GM19397 (cell line): ENCODE measurements at regions not wholly inside any gene's neighbourhood (a gene's known extent, or its start where the extent isn't known, plus 50 kb on each side); places are given as distances from the start of the nearest gene placed in this dataset.
"Not testable (repeated sequence)": the region's sequence is repeated elsewhere in the genome, so short reads cannot be mapped to it uniquely, and the experiment has no call there.

Experiments
- ATAC-seq: cut with Tn5 transposase; IDR thresholded peaks from one replicate; pipeline ENCODE4 v1.9.1; 2021; ENCODE audit warnings: mild to moderate bottlenecking, moderate library complexity; ENCODE audit not compliant: unreplicated experiment

DNA sequence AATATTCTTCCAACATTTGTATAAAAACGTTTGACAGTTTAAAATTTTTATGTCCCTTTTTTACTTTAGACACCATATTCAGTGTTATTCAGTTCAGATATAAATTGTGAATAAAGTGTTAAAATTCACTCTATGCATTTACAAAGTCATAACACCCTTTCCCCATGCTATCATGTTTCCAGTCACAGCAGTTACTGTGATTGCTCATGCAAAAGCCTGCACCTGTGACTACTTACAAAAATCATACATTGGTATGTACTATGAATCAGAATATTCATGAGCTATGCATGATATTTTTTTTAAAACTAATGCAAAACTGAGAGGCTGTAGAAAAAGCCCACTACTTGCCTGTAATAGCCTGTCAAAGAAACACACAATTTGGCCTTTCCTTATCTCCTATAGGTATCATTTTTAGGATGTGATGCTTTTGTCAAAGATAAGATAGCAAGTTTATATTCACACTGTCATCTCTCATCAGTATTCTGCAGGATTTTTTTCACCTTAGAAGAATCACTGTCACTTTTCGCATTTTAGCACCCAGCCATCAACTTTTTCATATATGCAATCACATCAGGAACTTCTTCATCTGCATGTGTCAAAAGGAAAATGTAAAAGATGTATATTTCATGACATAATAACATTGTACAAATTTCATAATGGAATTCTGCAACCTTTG is 443.2 kb downstream of the C12orf50 start:
- no peak for ATAC-seq

DNA sequence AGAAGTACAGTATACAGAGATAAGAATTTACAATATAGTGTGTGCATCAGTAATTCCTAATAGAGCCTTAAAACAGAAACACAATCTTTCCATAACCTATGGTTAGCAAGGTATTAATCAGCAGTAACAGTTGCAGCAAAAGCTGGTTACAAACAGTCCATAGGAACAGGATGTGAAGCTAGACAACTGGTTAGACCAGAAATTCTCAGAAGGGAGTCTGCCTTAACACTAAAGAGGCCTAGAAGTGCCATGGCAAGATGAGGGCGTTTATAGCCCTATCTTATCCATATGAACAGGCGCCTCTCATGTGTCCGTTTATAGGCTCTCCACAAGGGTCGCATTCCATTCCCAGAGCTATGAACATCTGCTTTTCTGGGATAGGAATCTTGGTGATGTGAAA is 450.1 kb downstream of the C12orf50 start:
- ATAC-seq, result not testable (repeated sequence)

DNA sequence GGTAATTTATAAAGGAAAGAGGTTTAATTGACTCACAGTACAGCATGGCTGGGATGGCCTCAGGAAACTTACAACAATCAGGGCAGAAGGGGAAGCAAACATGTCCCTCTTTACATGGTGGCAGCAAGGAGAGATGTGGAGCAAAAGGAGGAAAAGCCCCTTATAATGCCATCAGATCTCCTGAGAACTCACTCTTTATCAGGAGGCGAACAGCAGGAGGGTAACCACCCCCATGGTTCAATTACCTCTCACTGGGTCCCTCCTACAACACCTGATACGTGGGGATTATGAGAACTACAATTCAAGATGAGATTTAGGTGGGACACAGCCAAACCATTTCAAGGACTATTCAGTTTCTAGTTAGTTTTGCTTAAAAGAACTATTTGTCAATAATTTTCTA is 453.3 kb downstream of the C12orf50 start:
- no peak for ATAC-seq

DNA sequence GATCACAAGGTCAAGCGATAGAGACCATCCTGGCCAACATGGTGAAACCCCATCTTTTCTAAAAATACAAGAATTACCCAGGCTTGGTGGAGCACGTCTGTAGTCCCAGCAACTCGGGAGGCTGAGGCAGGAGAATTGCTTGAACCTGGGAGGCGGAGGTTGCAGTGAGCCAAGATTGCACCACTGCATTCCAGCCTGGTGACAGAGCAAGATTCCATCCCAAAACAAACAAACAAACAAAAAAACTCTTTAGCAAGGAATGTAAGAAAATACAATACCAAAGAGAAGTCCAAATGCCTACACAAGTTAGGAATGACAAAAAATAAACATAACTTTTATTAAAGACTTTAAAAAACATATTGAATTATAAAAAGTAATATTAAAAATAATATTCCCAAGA is 462.3 kb downstream of the C12orf50 start:
- not testable (repeated sequence) for ATAC-seq

DNA sequence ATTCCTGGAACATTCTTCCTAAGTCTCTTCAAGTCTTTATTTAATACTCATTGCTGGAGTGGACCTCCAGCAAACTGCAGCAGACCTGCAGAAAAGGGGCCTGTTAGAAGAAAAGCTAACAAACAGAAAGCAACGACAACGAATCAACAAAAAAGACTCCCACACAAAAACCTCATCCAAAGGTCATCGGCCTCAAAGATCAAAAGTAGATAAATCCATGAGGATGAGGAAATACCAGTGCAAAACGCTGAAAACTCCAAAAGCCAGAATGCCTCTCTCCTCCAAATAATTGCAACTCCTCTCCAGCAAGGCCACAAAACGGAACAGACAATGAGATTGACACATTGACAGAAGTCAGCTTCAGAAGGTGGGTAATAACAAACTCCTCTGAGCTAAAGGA is 472.2 kb downstream of the C12orf50 start:
- ATAC-seq, result no peak

DNA sequence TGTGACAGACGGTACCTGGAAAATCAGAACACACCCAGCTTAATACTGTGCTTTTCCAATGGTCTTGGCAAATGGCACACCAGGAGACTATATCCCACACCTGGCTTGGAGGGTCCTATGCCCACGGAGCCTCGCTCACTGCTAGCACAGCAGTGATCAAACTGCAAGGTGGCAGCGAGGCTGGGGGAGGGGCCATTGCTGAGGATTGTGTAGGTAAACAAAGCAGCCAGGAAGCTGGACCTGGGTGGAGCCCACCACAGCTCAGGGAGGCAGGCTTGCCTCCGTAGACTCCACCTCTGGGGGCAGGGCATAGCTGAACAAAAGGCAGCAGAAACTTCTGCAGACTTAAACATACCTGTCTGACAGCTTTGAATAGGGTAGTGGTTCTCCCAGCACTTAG is 498.0 kb downstream of the C12orf50 start:
- not testable (repeated sequence) for ATAC-seq

DNA sequence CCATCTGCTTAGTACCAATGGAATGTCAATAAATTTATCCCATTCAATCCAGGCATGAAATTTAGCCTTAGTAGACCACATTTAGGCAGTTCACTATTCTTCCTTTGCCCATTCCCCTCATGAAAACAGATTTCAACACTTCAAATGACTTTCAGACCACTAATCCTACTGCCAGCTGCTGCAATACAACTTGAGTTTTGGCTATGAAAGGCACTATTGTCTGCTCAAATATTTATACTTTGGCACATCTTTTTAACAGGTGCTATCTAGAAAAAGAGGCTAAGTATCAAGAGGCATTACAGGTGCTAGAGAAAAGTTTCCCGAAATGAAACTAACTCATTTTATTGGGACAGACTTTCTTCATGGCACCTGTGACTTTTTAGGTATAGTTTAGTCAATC is 499.8 kb downstream of the C12orf50 start:
- no peak for ATAC-seq

DNA sequence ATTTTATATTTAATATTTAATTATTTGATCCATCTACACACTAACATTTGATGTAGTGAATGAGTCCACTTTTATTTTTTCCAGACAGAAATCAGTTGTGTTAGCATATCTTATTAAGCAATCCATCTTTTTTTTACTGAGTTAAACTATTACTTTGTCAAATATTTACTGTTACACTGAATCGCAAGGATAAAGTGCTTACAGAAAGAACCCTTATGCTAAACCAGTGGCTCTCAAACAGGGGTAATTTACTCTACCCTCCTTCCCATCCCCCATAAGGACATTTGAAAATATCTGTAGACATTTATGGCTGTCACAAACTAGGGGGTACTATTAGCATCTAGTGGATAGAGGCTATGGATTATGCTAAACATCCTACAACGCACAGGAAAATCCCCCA is 508.2 kb downstream of the C12orf50 start:
- ATAC-seq, result no peak

DNA sequence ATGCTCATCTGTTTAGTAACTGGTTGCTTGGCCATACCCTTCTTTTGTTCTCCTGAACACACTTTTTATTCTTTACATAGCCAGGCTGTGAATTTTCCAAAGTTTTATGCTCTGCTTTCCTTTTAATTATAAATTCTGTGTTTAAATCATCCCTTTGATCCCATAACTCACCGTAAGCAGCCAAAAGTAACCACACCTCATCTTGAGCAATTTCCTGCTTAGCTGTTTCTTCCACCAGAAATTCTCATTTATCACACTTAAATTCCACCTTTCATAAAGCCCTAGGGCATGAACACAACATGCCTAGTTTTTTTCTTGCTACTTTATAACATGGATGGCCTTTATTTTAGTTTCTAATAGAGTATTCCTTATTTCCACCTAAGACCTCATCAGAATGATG is 510.7 kb downstream of the C12orf50 start:
- no peak for ATAC-seq

DNA sequence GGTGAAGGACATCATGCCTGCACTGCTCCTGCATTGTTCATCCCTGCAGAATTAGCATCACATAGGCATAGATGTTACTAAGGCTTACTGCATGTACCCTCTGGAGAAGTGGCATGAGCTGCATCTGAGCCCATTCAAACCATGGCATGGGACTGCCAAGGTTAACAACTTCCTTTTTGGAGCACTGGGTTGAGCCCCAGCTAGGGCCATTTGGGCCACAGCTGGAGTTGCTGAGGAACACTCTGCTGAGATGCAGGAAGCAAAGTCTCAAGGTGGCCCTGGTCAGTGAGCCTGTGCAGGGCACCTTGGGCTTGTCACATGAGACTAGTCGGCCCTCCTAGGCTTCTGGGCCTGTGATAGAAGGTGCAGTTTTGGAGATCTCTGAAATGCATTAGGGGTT is 511.2 kb downstream of the C12orf50 start:
- no peak for ATAC-seq

DNA sequence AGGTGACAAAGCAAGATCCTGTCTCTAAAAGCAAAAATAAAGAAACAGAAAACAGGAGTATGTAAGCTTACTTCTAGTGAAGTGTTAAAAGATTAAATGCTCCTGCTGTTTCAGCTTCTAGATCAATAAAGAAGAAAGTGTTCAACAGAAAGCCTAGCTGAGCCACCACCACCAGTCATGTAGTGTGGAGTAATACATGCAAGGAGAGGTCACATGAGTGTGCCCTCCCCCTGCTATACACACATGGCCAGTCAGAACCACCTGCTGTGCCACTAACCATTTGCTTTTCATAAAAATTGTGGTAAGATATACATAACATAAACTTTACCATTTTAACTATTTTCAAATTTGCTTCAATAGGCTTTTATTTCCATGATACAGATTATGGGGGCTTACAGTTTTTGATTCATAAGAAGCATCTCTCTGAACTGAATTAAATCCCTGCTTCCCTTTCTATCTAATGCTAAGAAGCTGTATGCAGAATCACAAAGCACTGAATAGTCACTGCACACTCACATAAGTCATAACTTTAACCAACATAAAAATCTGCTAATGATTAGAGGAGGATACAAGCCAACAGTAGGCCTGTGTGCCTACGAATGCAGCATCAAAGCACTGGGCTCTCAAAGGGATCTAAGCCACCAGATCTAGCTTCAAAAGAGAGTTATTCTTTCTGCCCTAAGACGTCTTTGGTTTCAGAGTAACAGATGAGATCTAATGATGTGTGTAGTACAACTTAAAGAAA is 515.5 kb downstream of the C12orf50 start:
- ATAC-seq, result no peak

DNA sequence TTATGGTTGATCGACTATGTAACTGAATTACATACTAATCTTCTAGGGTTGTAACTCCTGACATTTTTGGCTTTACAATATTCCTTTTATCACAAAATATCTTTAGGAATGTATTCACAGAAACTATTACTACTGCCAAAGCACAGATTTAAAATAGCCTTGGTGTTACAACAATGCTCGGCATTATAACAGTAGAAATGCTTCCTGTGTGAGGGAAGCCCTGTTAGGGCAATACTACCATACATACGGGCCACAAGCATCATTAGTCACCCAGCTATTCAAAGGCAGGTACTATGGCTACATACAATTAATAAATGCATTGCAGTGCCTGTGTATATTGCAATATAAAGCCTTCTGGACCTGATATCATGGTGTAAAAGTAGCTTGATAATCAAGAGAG is 517.8 kb downstream of the C12orf50 start:
- ATAC-seq, result no peak

DNA sequence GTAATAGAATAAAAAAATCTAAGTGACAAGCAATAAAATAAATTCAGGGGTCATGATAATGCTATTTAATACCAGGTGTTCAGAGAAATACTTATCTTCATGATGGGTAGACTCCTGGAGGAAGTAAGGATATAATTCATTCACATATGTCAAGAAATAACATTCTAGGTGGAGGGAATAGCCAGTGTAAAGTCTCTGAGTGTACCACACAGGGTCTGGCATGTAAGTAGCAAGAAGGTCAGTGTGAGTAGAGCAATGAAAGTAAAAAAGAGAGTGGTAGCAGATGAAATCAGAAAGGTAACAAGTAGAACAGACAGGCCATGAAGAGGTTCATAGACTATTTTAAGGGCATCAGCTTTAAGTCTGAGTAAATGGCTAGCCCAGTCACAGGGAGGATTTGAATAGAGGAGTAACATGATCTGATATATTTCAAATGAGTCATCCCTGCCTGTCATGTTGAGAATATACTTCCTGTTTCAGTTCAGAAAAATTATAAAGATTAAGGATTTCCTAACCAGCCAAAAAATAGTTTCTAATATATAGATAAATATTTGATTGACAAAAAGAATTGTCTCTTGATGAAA is 519.9 kb downstream of the C12orf50 start:
- no peak for ATAC-seq

DNA sequence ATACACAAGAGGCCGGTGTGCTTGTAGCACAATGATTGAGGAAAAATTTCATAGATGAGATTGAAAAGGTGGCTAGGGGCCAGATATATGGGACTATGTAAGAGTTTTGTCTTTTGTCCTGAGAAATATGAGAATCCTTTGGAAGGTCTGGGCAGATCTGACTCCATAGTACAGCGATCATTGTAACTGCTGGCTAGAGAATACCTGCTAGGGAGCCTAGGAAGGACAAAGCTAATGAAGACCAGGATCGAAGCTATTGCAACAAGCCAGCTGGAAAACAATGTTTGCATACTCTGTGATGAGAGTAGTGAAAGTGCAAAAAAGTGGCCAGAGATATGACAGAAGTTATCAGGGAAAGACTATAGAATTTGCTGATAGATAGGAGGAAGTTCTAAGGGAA is 537.6 kb downstream of the C12orf50 start:
- no peak for ATAC-seq

DNA sequence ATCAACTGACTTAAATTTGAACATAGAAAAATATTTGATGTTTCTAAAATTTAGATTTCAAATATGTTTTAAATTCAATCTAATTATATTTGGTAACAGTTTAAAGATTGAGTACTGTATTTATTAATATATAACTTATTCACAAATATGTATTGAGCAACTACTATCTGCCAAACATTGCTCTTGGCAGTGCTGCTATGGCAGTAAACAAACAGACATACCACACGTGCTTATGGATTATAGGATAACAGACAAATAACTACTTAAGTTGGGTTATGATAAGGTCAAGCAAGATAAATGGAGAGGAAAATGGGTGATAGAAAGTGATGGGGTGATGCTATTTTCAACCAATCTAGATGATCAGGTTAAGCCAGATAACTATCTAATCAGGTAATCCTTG is 538.1 kb downstream of the C12orf50 start:
- no peak for ATAC-seq

DNA sequence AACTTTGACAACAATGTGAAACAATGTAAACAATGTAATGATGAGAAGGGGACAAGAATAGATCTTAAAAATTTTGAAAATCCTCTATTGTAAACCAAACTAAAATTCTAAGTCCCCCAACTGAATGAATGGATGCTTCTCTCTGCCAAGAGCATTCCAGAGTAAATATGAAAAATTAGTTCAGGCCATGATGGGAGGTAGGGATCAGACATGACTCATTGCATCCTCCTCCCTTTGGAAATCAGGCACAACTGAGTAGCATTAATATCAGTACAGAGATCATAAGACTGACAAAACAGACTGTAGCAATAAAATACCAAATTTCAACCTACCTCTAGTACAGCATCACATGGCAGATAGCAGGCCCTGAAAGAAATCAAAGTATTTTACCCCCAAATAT is 559.9 kb downstream of the C12orf50 start:
- no peak for ATAC-seq

DNA sequence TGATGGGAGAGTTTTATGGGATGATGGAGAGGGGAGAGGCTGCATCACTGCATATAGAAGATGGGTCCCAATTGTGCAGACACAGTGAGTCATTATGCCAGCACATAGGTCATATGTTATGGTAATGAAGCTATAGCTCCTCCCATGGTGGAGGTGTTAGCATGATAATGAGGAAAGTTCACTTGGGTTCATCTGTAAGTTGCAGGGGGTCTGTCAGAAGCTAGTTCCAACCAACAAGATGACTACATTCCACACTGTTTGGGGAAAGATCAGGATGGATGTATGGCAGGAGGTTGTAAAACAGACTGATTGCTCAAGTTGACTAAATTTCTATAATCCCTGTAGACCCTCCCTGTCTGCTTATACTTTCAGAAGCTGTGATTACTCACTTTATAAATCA is 561.3 kb downstream of the C12orf50 start:
- no peak for ATAC-seq

DNA sequence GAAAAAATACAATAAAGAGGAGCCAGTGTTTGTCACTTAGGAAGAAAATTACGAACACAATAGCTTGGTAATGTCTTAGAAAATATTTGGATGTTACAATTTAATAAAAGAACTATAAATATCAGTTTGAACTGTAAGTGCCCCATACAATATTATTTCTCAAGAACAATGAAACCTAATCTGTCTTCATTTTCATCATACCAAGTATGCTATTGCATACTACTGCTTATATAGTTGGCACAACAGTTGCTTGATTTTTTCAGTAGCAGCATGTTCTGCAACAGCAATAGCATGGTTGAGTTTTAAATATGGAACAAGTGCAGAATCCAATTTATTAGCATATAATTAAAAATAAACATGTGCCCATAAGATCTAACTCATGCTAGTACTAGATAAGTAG is 564.6 kb downstream of the C12orf50 start:
- no peak for ATAC-seq

DNA sequence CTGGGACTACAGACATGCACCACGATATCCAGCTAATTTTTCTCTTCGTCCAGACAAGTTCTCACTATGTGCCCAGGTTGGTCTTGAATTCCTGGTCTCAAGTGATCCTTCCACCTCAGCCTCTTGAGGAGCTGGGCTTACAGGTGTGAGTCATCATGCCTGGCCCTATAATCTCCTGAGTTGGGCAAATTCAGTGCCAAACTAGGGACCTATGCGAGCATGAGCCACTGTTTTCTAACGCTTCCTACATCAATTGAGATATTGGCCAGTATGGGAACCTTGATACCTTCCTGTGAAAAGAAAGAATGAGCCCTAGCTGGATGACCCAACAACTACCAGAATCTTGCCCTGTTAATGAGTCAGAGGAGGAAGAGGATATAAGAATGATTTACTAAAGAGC is 585.2 kb downstream of the C12orf50 start:
- ATAC-seq, result no peak

DNA sequence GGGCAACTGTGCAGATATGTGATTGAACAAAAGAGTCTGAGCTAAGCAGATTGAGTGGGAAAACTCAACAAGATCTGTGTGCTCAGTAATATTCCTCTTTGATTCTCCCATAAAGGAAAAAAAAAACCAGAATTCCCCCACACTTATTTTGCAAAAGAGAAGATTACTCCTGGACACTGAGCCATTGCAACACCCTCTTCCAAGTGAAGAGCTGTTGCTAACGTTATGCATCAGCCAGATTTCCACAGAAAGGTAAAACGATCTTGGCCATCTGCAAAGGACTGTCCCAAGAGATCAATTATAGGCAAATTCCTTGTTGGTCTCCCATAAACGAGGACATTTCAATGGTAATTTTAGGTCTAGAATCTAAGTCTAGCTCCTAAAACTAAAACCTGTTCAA is 587.7 kb downstream of the C12orf50 start:
- no peak for ATAC-seq

DNA sequence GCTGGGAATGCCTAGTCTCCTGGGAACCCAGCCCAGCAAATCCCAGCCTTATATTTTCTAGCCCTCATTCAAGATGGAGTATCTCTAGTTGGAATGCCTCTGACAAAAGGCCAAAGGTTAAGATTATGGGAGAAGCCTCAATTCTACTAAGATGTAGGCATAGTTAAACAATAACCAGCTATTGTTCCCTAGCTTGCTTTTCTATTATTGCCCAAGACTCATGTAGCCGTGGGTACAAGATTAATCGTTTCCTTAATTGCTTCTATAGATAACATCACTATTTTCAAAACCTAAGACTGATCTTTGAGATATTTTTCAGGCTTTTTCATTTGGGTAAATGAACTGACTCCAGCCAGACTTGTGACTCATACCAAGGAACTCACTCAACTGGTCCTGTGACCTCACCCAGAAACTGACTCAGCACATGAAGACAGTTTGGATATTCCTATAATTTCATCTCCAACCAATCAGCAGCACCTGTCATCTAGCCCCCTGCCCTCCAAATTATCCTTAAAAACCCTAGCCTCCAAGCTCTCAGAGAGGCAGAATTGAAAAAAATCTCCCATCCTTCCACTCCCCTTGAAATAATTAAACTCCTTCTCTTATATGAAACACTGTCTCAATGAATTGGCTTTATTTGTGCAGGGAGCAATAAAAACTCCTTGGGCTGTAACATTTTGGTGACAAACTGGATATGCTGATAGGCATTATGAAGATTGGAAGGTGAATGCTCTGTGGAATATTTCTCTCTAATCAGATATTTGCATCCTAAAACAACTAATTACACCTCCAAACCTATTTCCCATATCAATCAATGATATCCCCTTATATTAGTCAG is 589.0 kb downstream of the C12orf50 start:
- ATAC-seq, result no peak
